Heart right ventricle (tissue), 16 donors: ENCODE measurements at regions not wholly inside any gene's neighbourhood (a gene's known extent, or its start where the extent isn't known, plus 50 kb on each side); places are given as distances from the start of the nearest gene placed in this dataset.

Source experiments
- ATAC-seq, 8 donors: fragments of 200-7000 bp; cut with Tn5 transposase; one replicate each; pipeline ENCODE4 v1.9.1; 2020; ENCODE audit warnings: mild to moderate bottlenecking in 8 of 8, moderate library complexity in 8 of 8, moderate number of reproducible peaks in 1 of 8
- DNase-seq, 2 donors: peaks; one replicate each; pipeline ENCODE4 v3.0.0-alpha.2; 2020
- H3K27ac ChIP-seq, 10 donors: fragments of 200-600 bp; sonication (generic) in 2 of 10; one replicate each; pipeline versions ENCODE4 v1.5.0 to v1.8.0; 2020 to 2022; ENCODE audit warnings: mild to moderate bottlenecking in 3 of 10
- H3K27me3 ChIP-seq, 7 donors: fragments of 200-600 bp; one replicate each; pipeline ENCODE4 v1.8.0; 2021 to 2022; ENCODE audit warnings: mild to moderate bottlenecking in 2 of 7
- H3K36me3 ChIP-seq, 9 donors: fragments of 200-600 bp; sonication (generic) in 1 of 9; one replicate each; pipeline versions ENCODE4 v1.5.0 to v1.8.0; 2020 to 2022; ENCODE audit warnings: mild to moderate bottlenecking in 2 of 9
- H3K4me1 ChIP-seq, 9 donors: fragments of 200-600 bp; sonication (generic) in 1 of 9; one replicate each; pipeline versions ENCODE4 v1.5.0 to v1.8.0; 2020 to 2022; ENCODE audit warnings: mild to moderate bottlenecking in 4 of 9
- H3K4me3 ChIP-seq, 10 donors: fragments of 200-600 bp; sonication (generic) in 2 of 10; one replicate each; pipeline versions ENCODE4 v1.5.0 to v1.8.0; 2020 to 2022; ENCODE audit warnings: mild to moderate bottlenecking in 7 of 10, moderate library complexity in 2 of 10
- H3K9me3 ChIP-seq, 11 donors: fragments of 200-600 bp in 10 of 11; sonication (generic) in 2 of 11; one replicate each; pipeline versions ENCODE4 v1.5.0 to v1.8.0; 2013 to 2022; ENCODE audit warnings: mild to moderate bottlenecking in 2 of 11, control low read depth in 1 of 11, moderate library complexity in 1 of 11
- WGBS, 2 donors: extraction: QIAGEN DNeasy Blood & Tissue Kit; methylation state at CpG; one replicate each; pipeline ENCODE4 v1.1.7; 2013; ENCODE audit warnings: inconsistent platforms in 1 of 2; 5-methylcytosine and 5-hydroxymethylcytosine counted together
- intact Hi-C, 10 donors: fragments of 100-400 bp; cut with DNase I; formaldehyde crosslinking; loops; one replicate each; pipeline versions ENCODE4 v1.11.1 to v1.14.2; 2022
- TF ChIP-seq, protein P1 (sequence below), 9 donors: fragments of 200-600 bp; sonication (generic) in 2 of 9; IDR thresholded peaks; one replicate each; pipeline versions ENCODE4 v1.5.0 to v1.8.0; 2021 to 2022; ENCODE audit warnings: antibody characterized with exemption in 9 of 9, mild to moderate bottlenecking in 5 of 9, moderate library complexity in 1 of 9
- donor health status: Arrhythmogenic right ventricular cardiomyopathy.
- donor health status: ischemic (EF 13 %, LVEDD 7.1; RV severe dilation, severe dysfunction).
- donor health status: healthy with polysubstance abuse.
- donor health status: DM: no; HTN: yes; CAD: no.
- donor health status: DM: no; HTN: no; CAD: no.
- donor health status: ischemic (EF 25% LVEDD 6.9; RV normal size, moderate dysfunction).
- donor health status: ischemic (EF 25% LVEDD 5.7; RV mildly dilated, moderate dysfunction).
- donor health status: healthy.
- donor health status: DM: yes; HTN: yes; CAD: no.
- donor health status: Ischemic cardiomyopathy.
- donor health status: ischemic (EF 35%, LVEDD 5.7; RV mildly dilated, moderate dysfunction).
- donor health status: nonischemic (EF 11% LVEDD 7.7; RV severe dilation, severe dysfunction).
- donor health status: DM: yes; HTN: yes; CAD: no.
- donor health status: PGD.
- donor health status: ischemic (EF 29% LVEDD 5.4; RV normal size, mild dysfunction).
- donor health status: nonischemic (EF 23%, LVEDD 6.1; RV moderate dilation, normal function).

DNA sequence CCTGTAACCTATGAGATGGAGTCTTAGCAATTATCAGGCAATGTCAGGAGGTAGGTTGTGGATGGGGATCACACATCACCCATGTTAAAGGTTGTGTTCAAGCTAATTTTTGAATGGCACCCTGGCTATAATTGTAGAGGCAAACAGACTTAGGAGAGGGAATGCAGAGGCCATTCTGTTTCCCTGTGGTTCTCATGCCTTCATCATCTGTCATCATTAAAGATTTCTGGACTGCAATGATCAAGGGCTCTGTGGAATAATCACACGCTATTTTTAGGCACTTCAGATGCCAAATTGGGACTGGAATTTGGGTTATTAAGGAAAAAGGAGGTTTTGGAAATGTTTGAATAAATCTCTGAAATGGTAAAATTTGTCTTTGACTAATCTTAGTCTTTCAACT is 1065.4 kb downstream of the TAF11L14 start:
- Histone ChIP-seq H3K4me3 (no peak overlapping the region), H3K27me3 (no peaks in the 10 kb centered on the region), H3K36me3 (no peaks in the 10 kb centered on the region), H3K4me1 (peaks cover 0 to 11% (median 0%) of the 10 kb centered on the region in 9 donors), H3K9me3 (no peaks in the 10 kb centered on the region), H3K27ac (no peak overlapping the region)
- TF ChIP-seq, protein P1, sequence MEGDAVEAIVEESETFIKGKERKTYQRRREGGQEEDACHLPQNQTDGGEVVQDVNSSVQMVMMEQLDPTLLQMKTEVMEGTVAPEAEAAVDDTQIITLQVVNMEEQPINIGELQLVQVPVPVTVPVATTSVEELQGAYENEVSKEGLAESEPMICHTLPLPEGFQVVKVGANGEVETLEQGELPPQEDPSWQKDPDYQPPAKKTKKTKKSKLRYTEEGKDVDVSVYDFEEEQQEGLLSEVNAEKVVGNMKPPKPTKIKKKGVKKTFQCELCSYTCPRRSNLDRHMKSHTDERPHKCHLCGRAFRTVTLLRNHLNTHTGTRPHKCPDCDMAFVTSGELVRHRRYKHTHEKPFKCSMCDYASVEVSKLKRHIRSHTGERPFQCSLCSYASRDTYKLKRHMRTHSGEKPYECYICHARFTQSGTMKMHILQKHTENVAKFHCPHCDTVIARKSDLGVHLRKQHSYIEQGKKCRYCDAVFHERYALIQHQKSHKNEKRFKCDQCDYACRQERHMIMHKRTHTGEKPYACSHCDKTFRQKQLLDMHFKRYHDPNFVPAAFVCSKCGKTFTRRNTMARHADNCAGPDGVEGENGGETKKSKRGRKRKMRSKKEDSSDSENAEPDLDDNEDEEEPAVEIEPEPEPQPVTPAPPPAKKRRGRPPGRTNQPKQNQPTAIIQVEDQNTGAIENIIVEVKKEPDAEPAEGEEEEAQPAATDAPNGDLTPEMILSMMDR (IDR thresholded peaks at IDR 0.05): no peak
- WGBS, 2 donors: 20 to 35% methylated on average over 1 of the region's 1 CpG
- DNase-seq: no peak
- ATAC-seq: no peak
- intact Hi-C loops: loop anchor here in 3 of 10 donors (5.0 to 10.0 kb wide), 2 partner anchors 232 to 305 kb away; no protein-coding TSS in a partner anchor

DNA sequence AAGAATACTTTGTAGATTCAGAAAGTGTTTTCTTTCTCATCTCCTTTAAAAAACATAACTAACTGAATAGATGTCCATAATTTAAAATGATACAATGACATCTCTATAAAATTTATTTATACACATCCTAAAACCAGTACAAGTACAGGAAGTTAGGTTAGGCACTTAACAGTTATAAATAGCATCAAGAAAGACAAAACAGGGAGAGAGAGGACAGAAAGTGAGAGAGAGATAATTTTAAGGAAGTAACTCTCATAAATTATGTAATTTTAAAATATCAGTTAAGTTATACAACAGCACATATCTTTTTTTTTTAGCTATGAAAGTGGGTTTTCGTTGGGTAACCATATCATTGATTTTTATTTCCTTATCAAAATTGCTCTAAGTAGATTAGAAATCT is 1068.6 kb downstream of the TAF11L14 start:
- Histone ChIP-seq H3K4me1 (peaks cover 0 to 9% (median 0%) of the 10 kb centered on the region in 9 donors), H3K27ac (no peak overlapping the region), H3K4me3 (no peak overlapping the region), H3K27me3 (no peaks in the 10 kb centered on the region), H3K9me3 (no peaks in the 10 kb centered on the region), H3K36me3 (no peaks in the 10 kb centered on the region)
- DNase-seq: no peak
- ATAC-seq: no peak
- TF ChIP-seq, protein P1 (IDR thresholded peaks at IDR 0.05): no peak
- WGBS, 2 donors: 39 to 43% methylated on average over 1 of the region's 1 CpG
- intact Hi-C loops: no loop called here

DNA sequence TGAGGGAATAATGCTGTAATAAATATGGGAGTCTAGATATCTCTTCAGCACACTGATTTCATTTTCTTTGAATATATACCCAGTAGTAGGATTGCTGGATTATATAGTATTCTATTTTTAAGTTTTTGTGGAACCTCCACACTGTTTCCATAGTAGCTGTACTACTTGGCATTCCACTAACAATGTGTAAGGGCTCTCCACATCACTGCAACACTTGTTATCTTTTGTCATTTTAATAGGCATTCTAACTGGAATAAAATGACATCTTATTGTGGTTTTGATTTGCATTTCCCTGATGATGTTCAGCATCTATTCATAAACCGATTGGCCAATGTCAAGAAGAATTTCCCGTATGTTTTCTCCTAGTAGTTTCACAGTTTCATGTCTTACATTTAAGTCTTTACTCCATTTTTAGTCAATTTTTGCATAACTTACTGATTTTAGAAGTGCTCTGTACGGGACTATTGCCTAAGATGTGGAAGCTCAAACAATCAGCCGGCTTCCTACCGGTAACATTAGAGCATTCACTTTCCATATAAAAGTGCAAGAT is 1078.8 kb downstream of the TAF11L14 start:
- Histone ChIP-seq H3K4me1 (no peaks in the 10 kb centered on the region), H3K4me3 (no peak overlapping the region), H3K36me3 (no peaks in the 10 kb centered on the region), H3K27ac (no peak overlapping the region), H3K27me3 (no peaks in the 10 kb centered on the region), H3K9me3 (peaks cover 0 to 5% (median 0%) of the 10 kb centered on the region in 11 donors)
- DNase-seq (no peak), ATAC-seq (no peak)
- intact Hi-C loops: no loop called here
- 85 to 90% methylated on average over 5 of the region's 5 CpGs for WGBS, 2 donors
- TF ChIP-seq, protein P1 (IDR thresholded peaks at IDR 0.05): no peak

DNA sequence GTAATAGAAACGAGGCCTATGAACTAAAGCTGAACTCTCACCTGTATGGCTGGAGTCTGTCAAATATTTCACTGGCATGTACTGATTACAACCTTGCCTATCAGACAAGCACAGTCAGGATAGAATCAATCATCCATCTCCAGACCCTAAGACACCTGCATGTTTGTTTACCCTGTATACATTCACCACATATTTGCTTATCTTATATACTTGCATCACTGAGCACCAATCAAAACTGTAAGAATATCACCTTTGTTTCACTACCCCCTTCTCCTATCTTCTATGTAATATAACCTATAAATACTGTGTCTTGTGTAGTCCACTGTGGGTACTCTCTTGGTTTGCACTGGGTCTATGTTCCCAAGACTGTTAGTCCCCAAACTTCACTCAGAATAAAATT is 1085.7 kb downstream of the TAF11L14 start:
- TF ChIP-seq, protein P1 (IDR thresholded peaks at IDR 0.05): no peak
- Histone ChIP-seq H3K27ac (no peak overlapping the region), H3K4me3 (no peak overlapping the region), H3K4me1 (no peaks in the 10 kb centered on the region), H3K36me3 (no peaks in the 10 kb centered on the region), H3K27me3 (no peaks in the 10 kb centered on the region), H3K9me3 (peaks cover 0 to 4% (median 0%) of the 10 kb centered on the region in 11 donors)
- no peak for DNase-seq
- intact Hi-C loops: no loop called here
- no peak for ATAC-seq
- 9 to 21% methylated on average over 1 of the region's 1 CpG for WGBS, 2 donors
